ENCODE measurements at regions not wholly inside any gene's neighbourhood (a gene's known extent, or its start where the extent isn't known, plus 50 kb on each side); places are given as distances from the start of the nearest gene placed in this dataset.
A peak's percentile ranks its signal among the peaks of the same experiment; 100 is the strongest.

DNA sequence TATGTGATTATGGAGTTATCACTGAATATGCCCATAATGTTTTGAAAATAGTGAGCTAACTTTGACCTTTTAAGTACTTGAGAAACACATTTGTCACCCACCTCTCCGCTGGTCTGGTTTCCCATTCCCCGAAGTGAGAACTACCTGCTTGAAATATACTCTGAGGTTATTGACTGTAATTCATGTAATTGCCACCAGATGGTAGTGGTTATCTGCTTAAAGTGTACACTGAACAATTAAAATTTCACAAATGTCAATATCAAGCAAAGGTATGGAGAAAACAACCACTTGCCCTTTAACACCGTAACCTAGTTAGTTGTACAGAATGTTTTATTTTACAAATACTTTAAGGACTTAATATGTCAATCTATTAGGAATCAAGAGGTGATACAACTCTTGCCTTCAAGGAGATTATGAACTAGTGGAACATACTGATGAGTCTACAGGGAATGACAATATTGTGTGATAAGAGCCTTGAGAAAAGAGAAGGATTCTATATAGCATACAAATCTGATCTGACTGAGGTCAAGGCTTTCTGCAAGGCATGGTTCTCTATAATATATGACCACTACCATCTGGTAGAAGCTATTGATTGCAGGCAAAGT is 316.8 kb upstream of the KCNH7 start:
- no peak for DNase-seq
- Histone ChIP-seq H3K36me3 (replicated peaks in 1 of 2; ENCODE audit: insufficient read depth in 1 of 2, low read depth in 2 of 2) (no peaks in the 10 kb centered on the region), H3K27ac (no peak overlapping the region), H3K9me3 (no peaks in the 10 kb centered on the region), H3K27me3 (no peaks in the 10 kb centered on the region), H3K4me1 (no peaks in the 10 kb centered on the region), H3K4me3 (no peak overlapping the region)
- ATAC-seq: peak; percentile 83
- TF ChIP-seq POLR2A (IDR thresholded peaks at IDR 0.05): no peak
- TF ChIP-seq, protein P1, sequence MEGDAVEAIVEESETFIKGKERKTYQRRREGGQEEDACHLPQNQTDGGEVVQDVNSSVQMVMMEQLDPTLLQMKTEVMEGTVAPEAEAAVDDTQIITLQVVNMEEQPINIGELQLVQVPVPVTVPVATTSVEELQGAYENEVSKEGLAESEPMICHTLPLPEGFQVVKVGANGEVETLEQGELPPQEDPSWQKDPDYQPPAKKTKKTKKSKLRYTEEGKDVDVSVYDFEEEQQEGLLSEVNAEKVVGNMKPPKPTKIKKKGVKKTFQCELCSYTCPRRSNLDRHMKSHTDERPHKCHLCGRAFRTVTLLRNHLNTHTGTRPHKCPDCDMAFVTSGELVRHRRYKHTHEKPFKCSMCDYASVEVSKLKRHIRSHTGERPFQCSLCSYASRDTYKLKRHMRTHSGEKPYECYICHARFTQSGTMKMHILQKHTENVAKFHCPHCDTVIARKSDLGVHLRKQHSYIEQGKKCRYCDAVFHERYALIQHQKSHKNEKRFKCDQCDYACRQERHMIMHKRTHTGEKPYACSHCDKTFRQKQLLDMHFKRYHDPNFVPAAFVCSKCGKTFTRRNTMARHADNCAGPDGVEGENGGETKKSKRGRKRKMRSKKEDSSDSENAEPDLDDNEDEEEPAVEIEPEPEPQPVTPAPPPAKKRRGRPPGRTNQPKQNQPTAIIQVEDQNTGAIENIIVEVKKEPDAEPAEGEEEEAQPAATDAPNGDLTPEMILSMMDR (IDR thresholded peaks at IDR 0.05): peak; percentile 28 to 71 (median 64)
- 7 to 12% methylated on average over 3 of the region's 3 CpGs for whole genome bisulfite sequencing, 2 donors
- intact Hi-C loops (cut with DNase I): no loop called here

DNA sequence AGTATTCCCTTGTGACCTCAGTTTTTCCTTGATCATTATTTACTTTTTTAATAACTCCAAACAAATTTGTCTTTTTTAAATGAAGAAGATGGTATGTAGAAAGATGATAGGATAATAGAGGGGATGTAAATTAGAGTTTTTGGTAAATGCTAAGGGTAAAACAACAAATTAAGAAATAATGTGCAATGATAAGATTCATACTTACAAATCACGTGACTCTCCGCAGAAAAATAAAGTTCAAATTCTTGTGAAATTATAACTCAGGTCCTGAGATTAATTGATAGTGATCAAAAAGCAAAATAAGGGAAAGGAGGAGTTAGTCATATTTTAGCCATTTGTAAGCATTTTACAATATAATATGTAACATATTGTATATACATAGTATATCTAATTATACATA is 304.1 kb upstream of the KCNH7 start:
- Histone ChIP-seq H3K9me3 (no peaks in the 10 kb centered on the region), H3K27ac (no peak overlapping the region), H3K4me1 (no peaks in the 10 kb centered on the region), H3K36me3 (replicated peaks in 1 of 2; ENCODE audit: insufficient read depth in 1 of 2, low read depth in 2 of 2) (no peaks in the 10 kb centered on the region), H3K27me3 (no peaks in the 10 kb centered on the region), H3K4me3 (no peak overlapping the region)
- ATAC-seq (no peak), DNase-seq (no peak)
- intact Hi-C loops (cut with DNase I): no loop called here
- TF ChIP-seq, protein P1 (IDR thresholded peaks at IDR 0.05): no peak
- TF ChIP-seq POLR2A (IDR thresholded peaks at IDR 0.05): no peak
- 79 to 87% methylated on average over 2 of the region's 2 CpGs for WGBS, 2 donors

DNA sequence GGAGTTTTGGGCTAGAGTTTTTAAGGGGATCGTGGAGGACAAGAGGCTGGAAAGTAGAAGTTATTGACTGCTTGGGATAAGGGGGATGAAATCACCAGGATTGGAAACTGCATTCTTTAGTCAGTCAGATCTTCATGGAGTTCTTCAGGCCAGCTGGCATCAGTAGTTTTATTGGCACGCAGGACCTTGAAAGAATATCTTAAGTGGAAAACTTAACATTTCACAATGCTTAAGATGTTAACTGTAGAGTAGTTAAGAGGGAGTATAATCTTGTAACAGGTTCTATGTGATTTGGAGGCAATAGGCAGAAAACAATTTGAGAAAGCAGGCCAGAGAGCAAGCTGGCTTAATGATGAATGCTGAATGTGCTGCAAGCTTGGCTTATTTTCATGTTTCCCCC is 300.4 kb upstream of the KCNH7 start:
- H3K9me3 ChIP-seq: no peaks in the 10 kb centered on the region
- WGBS, 2 donors: 73% methylated on average over 2 of the region's 2 CpGs
- DNase-seq (no peak), ATAC-seq (no peak)
- H3K4me3 ChIP-seq: no peak overlapping the region
- H3K27ac ChIP-seq: no peak overlapping the region
- H3K27me3 ChIP-seq: no peaks in the 10 kb centered on the region
- intact Hi-C loops (cut with DNase I): loop anchor here (10.0 kb wide), 1 partner anchor 254 kb away; no protein-coding TSS in a partner anchor
- no peaks in the 10 kb centered on the region for H3K36me3 ChIP-seq (replicated peaks in 1 of 2; ENCODE audit: insufficient read depth in 1 of 2, low read depth in 2 of 2)
- TF ChIP-seq, protein P1 (IDR thresholded peaks at IDR 0.05): no peak
- H3K4me1 ChIP-seq: no peaks in the 10 kb centered on the region

DNA sequence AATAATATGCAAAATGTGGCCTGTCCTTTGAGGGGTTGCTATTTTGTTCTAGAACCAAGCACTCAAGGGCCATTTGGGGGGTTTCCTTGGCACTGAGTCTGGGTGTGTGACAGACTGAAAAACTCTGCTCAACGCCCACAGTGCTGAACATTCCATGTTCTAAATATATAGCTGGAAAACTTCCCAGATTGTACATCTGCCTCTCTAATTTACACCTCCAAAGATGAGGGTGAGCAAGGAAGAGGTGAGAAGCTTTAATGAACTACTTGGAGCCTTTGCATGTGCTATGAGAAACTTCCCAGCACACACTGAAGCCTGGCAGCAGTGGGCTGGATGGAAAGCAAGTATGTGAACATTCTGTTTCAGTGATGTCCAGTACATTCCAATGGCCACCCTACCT is 296.7 kb upstream of the KCNH7 start:
- Histone ChIP-seq H3K4me1 (no peaks in the 10 kb centered on the region), H3K4me3 (no peak overlapping the region), H3K36me3 (replicated peaks in 1 of 2; ENCODE audit: insufficient read depth in 1 of 2, low read depth in 2 of 2) (no peaks in the 10 kb centered on the region), H3K9me3 (no peaks in the 10 kb centered on the region), H3K27ac (no peak overlapping the region), H3K27me3 (no peaks in the 10 kb centered on the region)
- no peak for DNase-seq
- no peak for ATAC-seq
- TF ChIP-seq, protein P1 (IDR thresholded peaks at IDR 0.05): no peak
- TF ChIP-seq POLR2A (IDR thresholded peaks at IDR 0.05): no peak
- intact Hi-C loops (cut with DNase I): loop anchor here (10.0 kb wide), 1 partner anchor 250 kb away; no protein-coding TSS in a partner anchor
- WGBS, 2 donors: 54 to 62% methylated on average over 1 of the region's 1 CpG

DNA sequence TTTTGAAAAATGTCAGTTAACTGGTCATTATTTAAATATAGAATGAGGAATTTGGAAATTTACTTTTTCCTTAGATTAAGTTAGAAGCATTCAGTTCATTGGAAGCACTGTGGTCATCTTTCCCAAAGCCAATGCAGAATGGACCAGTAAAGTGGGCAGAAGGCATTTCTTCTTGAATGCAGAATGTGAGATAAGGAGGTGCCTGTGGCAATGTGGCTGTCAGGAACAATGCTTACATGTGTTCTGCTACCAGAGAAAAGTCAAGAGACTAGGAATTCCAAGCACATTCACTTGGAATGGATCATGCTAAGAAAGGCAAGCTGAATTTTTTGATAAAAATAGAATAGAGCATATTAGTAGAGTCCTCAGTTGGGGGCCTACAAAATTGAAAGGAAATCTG is 295.0 kb upstream of the KCNH7 start:
- Histone ChIP-seq H3K27ac (no peak overlapping the region), H3K27me3 (no peaks in the 10 kb centered on the region), H3K4me1 (no peaks in the 10 kb centered on the region), H3K4me3 (no peak overlapping the region), H3K36me3 (replicated peaks in 1 of 2; ENCODE audit: insufficient read depth in 1 of 2, low read depth in 2 of 2) (no peaks in the 10 kb centered on the region), H3K9me3 (no peaks in the 10 kb centered on the region)
- intact Hi-C loops (cut with DNase I): loop anchor here (10.0 kb wide), 1 partner anchor 249 kb away; no protein-coding TSS in a partner anchor
- TF ChIP-seq, protein P1 (IDR thresholded peaks at IDR 0.05): no peak
- TF ChIP-seq POLR2A (IDR thresholded peaks at IDR 0.05): no peak
- DNase-seq: no peak
- no peak for ATAC-seq

Measured in body of pancreas (tissue), 4 donors.